ENCODE measurements at regions not wholly inside any gene's neighbourhood (a gene's known extent, or its start where the extent isn't known, plus 50 kb on each side); places are given as distances from the start of the nearest gene placed in this dataset.

DNA sequence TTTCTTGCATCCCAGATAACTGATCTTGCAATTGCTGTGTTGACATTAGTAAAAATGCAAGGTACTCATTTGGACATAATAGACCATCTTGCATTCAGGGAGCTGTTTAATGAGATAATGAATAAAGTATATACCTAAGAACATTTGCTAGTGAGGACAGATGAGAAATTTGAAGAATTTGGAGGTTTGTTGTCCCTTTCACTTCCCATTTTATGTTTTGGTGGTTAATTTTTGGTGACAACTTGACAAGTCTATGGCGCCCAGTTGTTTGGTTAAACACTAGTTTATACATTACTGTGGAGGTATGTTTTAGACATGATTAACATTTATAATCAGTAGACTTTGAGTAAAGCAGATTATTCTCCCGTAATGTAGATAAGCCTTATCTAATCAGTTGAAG lies 300.2 kb upstream of the SYNCRIP start:
- Histone ChIP-seq H3K27ac (ENCODE audit: low read depth, low read length) (no peak overlapping the region), H3K27me3 (ENCODE audit: control insufficient read depth, insufficient read depth, low read length, poor library complexity, severe bottlenecking) (no peaks in the 10 kb centered on the region), H3K36me3 (ENCODE audit: control insufficient read depth, insufficient read depth, low read length) (no peaks in the 10 kb centered on the region), H3K4me3 (ENCODE audit: low read length) (no peak overlapping the region), H3K9ac (ENCODE audit: extremely low read depth, low read length, poor library complexity, severe bottlenecking) (no peak overlapping the region), H3K9me3 (ENCODE audit: control insufficient read depth, low read length) (peaks cover 20% of the 10 kb centered on the region), H3K4me1 (ENCODE audit: control insufficient read depth, insufficient read depth, low read length) (no peaks in the 10 kb centered on the region)
- Mint-ChIP-seq H3K9me3 (peaks cover 4% of the 10 kb centered on the region), H3K27ac (no peak overlapping the region), H3K4me1 (peaks cover 11% of the 10 kb centered on the region), H3K36me3 (ENCODE audit: low read depth) (peaks cover 1% of the 10 kb centered on the region), H3K4me3 (no peak overlapping the region), H3K27me3 (ENCODE audit: insufficient read depth) (peaks cover 11% of the 10 kb centered on the region)
- 55 to 87% methylated on average over 1 to 2 of the region's 2 CpGs for WGBS, 2 experiments (ENCODE audit: insufficient coverage in 1 of 2, insufficient read length in 1 of 2)
- DNase-seq = no peak
- TF ChIP-seq, protein P1, sequence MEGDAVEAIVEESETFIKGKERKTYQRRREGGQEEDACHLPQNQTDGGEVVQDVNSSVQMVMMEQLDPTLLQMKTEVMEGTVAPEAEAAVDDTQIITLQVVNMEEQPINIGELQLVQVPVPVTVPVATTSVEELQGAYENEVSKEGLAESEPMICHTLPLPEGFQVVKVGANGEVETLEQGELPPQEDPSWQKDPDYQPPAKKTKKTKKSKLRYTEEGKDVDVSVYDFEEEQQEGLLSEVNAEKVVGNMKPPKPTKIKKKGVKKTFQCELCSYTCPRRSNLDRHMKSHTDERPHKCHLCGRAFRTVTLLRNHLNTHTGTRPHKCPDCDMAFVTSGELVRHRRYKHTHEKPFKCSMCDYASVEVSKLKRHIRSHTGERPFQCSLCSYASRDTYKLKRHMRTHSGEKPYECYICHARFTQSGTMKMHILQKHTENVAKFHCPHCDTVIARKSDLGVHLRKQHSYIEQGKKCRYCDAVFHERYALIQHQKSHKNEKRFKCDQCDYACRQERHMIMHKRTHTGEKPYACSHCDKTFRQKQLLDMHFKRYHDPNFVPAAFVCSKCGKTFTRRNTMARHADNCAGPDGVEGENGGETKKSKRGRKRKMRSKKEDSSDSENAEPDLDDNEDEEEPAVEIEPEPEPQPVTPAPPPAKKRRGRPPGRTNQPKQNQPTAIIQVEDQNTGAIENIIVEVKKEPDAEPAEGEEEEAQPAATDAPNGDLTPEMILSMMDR (conservative IDR thresholded peaks at IDR 0.05) = no peak

GRCh38 chr6:85936916-85937315 lies 294.2 kb upstream of the SYNCRIP start:
- Histone ChIP-seq H3K27ac (ENCODE audit: low read depth, low read length) (no peak overlapping the region), H3K36me3 (ENCODE audit: control insufficient read depth, insufficient read depth, low read length) (no peaks in the 10 kb centered on the region), H3K9ac (ENCODE audit: extremely low read depth, low read length, poor library complexity, severe bottlenecking) (no peak overlapping the region), H3K4me1 (ENCODE audit: control insufficient read depth, insufficient read depth, low read length) (no peaks in the 10 kb centered on the region), H3K9me3 (ENCODE audit: control insufficient read depth, low read length) (peaks cover 36% of the 10 kb centered on the region), H3K27me3 (ENCODE audit: control insufficient read depth, insufficient read depth, low read length, poor library complexity, severe bottlenecking) (no peaks in the 10 kb centered on the region), H3K4me3 (ENCODE audit: low read length) (no peak overlapping the region)
- Mint-ChIP-seq H3K27me3 (ENCODE audit: insufficient read depth) (no peaks in the 10 kb centered on the region), H3K4me1 (peaks cover 2% of the 10 kb centered on the region), H3K4me3 (no peak overlapping the region), H3K27ac (no peak overlapping the region), H3K9me3 (peaks cover 56% of the 10 kb centered on the region), H3K36me3 (ENCODE audit: low read depth) (peaks cover 3% of the 10 kb centered on the region)
- TF ChIP-seq, protein P1 (conservative IDR thresholded peaks at IDR 0.05) = no peak
- no peak for DNase-seq
- 94% methylated on average over 1 of the region's 1 CpG; no CpG with 5 or more reads in 1 of the 2 experiments for WGBS, 2 experiments (ENCODE audit: insufficient coverage in 1 of 2, insufficient read length in 1 of 2)

GRCh38 chr6:85923013-85923430 lies 280.3 kb upstream of the SYNCRIP start:
- no peaks in the 10 kb centered on the region for H3K27me3 ChIP-seq (ENCODE audit: control insufficient read depth, insufficient read depth, low read length, poor library complexity, severe bottlenecking)
- TF ChIP-seq, protein P1 (conservative IDR thresholded peaks at IDR 0.05) = peak; percentile 88
- Mint-ChIP-seq H3K36me3 (ENCODE audit: low read depth) (peaks cover 7% of the 10 kb centered on the region), H3K4me1 (peaks cover 23% of the 10 kb centered on the region), H3K9me3 (peaks cover 19% of the 10 kb centered on the region), H3K27ac (no peak overlapping the region), H3K4me3 (no peak overlapping the region), H3K27me3 (ENCODE audit: insufficient read depth) (no peaks in the 10 kb centered on the region)
- peaks cover 23% of the 10 kb centered on the region for H3K9me3 ChIP-seq (ENCODE audit: control insufficient read depth, low read length)
- H3K36me3 ChIP-seq (ENCODE audit: control insufficient read depth, insufficient read depth, low read length) = no peaks in the 10 kb centered on the region
- H3K4me1 ChIP-seq (ENCODE audit: control insufficient read depth, insufficient read depth, low read length) = peaks cover 17% of the 10 kb centered on the region
- DNase-seq = peak; percentile 83
- WGBS, 2 experiments (ENCODE audit: insufficient coverage in 1 of 2, insufficient read length in 1 of 2) = 0 to 5% methylated on average over 2 of the region's 2 CpGs
- no peak overlapping the region for H3K27ac ChIP-seq (ENCODE audit: low read depth, low read length)
- H3K9ac ChIP-seq (ENCODE audit: extremely low read depth, low read length, poor library complexity, severe bottlenecking) = no peak overlapping the region
- H3K4me3 ChIP-seq (ENCODE audit: low read length) = no peak overlapping the region

All from endodermal cell (in vitro differentiated cells).